ENCODE measurements at regions not wholly inside any gene's neighbourhood (a gene's known extent, or its start where the extent isn't known, plus 50 kb on each side); places are given as distances from the start of the nearest gene placed in this dataset.

- H3K4me3 ChIP-seq (replicated peaks; ENCODE audit: low read depth, low read length) = no peak overlapping the region
- no peak for TF ChIP-seq CTCF (IDR thresholded peaks at IDR 0.05; ENCODE audit: low read depth, low read length, missing control alignments)
- DNase-seq (ENCODE audit: extremely low read depth, low read depth) = no peak
Measured at GRCh38 chr11:28951191-28951590, 843.0 kb downstream of the METTL15 start.

GRCh38 chr11:28939381-28939780, 831.2 kb downstream of the METTL15 start:
- H3K4me3 ChIP-seq (replicated peaks; ENCODE audit: low read depth, low read length) = no peak overlapping the region
- TF ChIP-seq CTCF (IDR thresholded peaks at IDR 0.05; ENCODE audit: low read depth, low read length, missing control alignments) = no peak
- no peak for DNase-seq (ENCODE audit: extremely low read depth, low read depth)

GRCh38 chr11:28938091-28938490, 829.9 kb downstream of the METTL15 start:
- H3K4me3 ChIP-seq (replicated peaks; ENCODE audit: low read depth, low read length) = no peak overlapping the region
- no peak for DNase-seq (ENCODE audit: extremely low read depth, low read depth)
- TF ChIP-seq CTCF (IDR thresholded peaks at IDR 0.05; ENCODE audit: low read depth, low read length, missing control alignments) = no peak

GRCh38 chr11:28932940-28933339, 824.8 kb downstream of the METTL15 start:
- H3K4me3 ChIP-seq (replicated peaks; ENCODE audit: low read depth, low read length) = no peak overlapping the region
- TF ChIP-seq CTCF (IDR thresholded peaks at IDR 0.05; ENCODE audit: low read depth, low read length, missing control alignments) = no peak

GRCh38 chr11:28924004-28924403, 815.8 kb downstream of the METTL15 start:
- no peak for TF ChIP-seq CTCF (IDR thresholded peaks at IDR 0.05; ENCODE audit: low read depth, low read length, missing control alignments)
- H3K4me3 ChIP-seq (replicated peaks; ENCODE audit: low read depth, low read length) = no peak overlapping the region
- DNase-seq (ENCODE audit: extremely low read depth, low read depth) = no peak

More at GRCh38 chr11:28932940-28933339, 824.8 kb downstream of the METTL15 start:
- no peak for DNase-seq (ENCODE audit: extremely low read depth, low read depth)

GRCh38 chr11:28922386-28922981, 814.3 kb downstream of the METTL15 start:
- no peak for TF ChIP-seq CTCF (IDR thresholded peaks at IDR 0.05; ENCODE audit: low read depth, low read length, missing control alignments)
- DNase-seq (ENCODE audit: extremely low read depth, low read depth) = no peak
- H3K4me3 ChIP-seq (replicated peaks; ENCODE audit: low read depth, low read length) = no peak overlapping the region

- no peak for DNase-seq (ENCODE audit: extremely low read depth, low read depth)
- TF ChIP-seq CTCF (IDR thresholded peaks at IDR 0.05; ENCODE audit: low read depth, low read length, missing control alignments) = no peak
Measured at GRCh38 chr11:28919194-28919593, 811.0 kb downstream of the METTL15 start.

More at GRCh38 chr11:28919194-28919593, 811.0 kb downstream of the METTL15 start:
- no peak overlapping the region for H3K4me3 ChIP-seq (replicated peaks; ENCODE audit: low read depth, low read length)
